RWPE1 (cell line): ENCODE measurements at regions not wholly inside any gene's neighbourhood (a gene's known extent, or its start where the extent isn't known, plus 50 kb on each side); places are given as distances from the start of the nearest gene placed in this dataset.
"Not testable (repeated sequence)": the region's sequence is repeated elsewhere in the genome, so short reads cannot be mapped to it uniquely, and the experiment has no call there.

Experiments
- CTCF ChIA-PET: fragments of 350-600 bp; sonication (Branson Sonifier 250); formaldehyde crosslinking; extraction: SDS; loops from one replicate; lab custom pipeline; 2021; lab: Yijun Ruan, JAX
- POLR2A ChIA-PET: fragments of 400-600 bp; formaldehyde crosslinking; extraction: SDS; loops from one replicate; lab custom pipeline; 2020; ENCODE audit warnings: antibody characterized with exemption; ENCODE audit not compliant: low non-redundant PET; lab: Yijun Ruan, JAX
- DNase-seq: peaks from one replicate; pipeline ENCODE4 v3.0.0; 2012; ENCODE audit warnings: low spot score
- H3K27ac ChIP-seq: fragments of 450-650 bp; 2 replicates; pipeline ENCODE4 v1.5.1; 2017
- CTCF ChIP-seq: fragments of 450-650 bp; conservative IDR thresholded peaks from 2 replicates; pipeline ENCODE4 v1.5.1; 2017; ENCODE audit warnings: low read depth, mild to moderate bottlenecking

GRCh38 chr1:233496993-233497392 lies 116.9 kb upstream of the KCNK1 start:
- no peak for DNase-seq
- ChIA-PET CTCF (no interaction called here), POLR2A (no interaction called here)
- no peak overlapping the region for H3K27ac ChIP-seq
- no peak for TF ChIP-seq CTCF

- ChIA-PET CTCF (interaction anchor here (0.5 to 0.9 kb wide), 2 partner anchors 56 to 368 kb away, joined by 3 to 4 read pairs; no protein-coding TSS in a partner anchor), POLR2A (no interaction called here)
- no peak for DNase-seq
- TF ChIP-seq CTCF, result no peak
- no peak overlapping the region for H3K27ac ChIP-seq
These were observed 116.2 kb upstream of the KCNK1 start for GRCh38 chr1:233497679-233498078.

- H3K27ac ChIP-seq, result no peak overlapping the region
- ChIA-PET POLR2A (no interaction called here), CTCF (no interaction called here)
- no peak for TF ChIP-seq CTCF
- no peak for DNase-seq
These were observed 113.8 kb upstream of the KCNK1 start for GRCh38 chr1:233500106-233500505.

GRCh38 chr1:233503366-233503954 lies 110.4 kb upstream of the KCNK1 start:
- CTCF ChIA-PET, result no interaction called here
- POLR2A ChIA-PET, result no interaction called here
- DNase-seq, result no peak
- H3K27ac ChIP-seq, result no peak overlapping the region
- TF ChIP-seq CTCF, result no peak

- TF ChIP-seq CTCF, result no peak
- POLR2A ChIA-PET, result no interaction called here
- no peak for DNase-seq
- CTCF ChIA-PET, result no interaction called here
- H3K27ac ChIP-seq, result no peak overlapping the region
These were observed 108.8 kb upstream of the KCNK1 start for GRCh38 chr1:233505130-233505529.

GRCh38 chr1:233505889-233506288 lies 108.0 kb upstream of the KCNK1 start:
- CTCF ChIA-PET, DNase-seq, POLR2A ChIA-PET, H3K27ac ChIP-seq: not testable (repeated sequence)

GRCh38 chr1:233509526-233509925 lies 104.4 kb upstream of the KCNK1 start:
- ChIA-PET POLR2A (no interaction called here), CTCF (no interaction called here)
- no peak overlapping the region for H3K27ac ChIP-seq
- no peak for DNase-seq
- TF ChIP-seq CTCF, result no peak
